ENCODE measurements at regions not wholly inside any gene's neighbourhood (a gene's known extent, or its start where the extent isn't known, plus 50 kb on each side); places are given as distances from the start of the nearest gene placed in this dataset.

- no peak for TF ChIP-seq SKIL (IDR thresholded peaks at IDR 0.05; ENCODE audit: low read depth, poor library complexity, severe bottlenecking)
Observed at GRCh38 chr16:86917471-86918365, 339.4 kb downstream of the FOXL1 start (continued).

- ChIA-PET RAD21 (ENCODE audit: unreplicated experiment) (no interaction called here), POLR2A (no interaction called here), CTCF (no interaction called here), SMC1A (ENCODE audit: uncharacterized antibody, unreplicated experiment) (no interaction called here)
- no peak overlapping the region for H3K4me3 ChIP-seq
- intact Hi-C loops (cut with micrococcal nuclease; ENCODE audit: unreplicated experiment) = no loop called here
- TF ChIP-seq ASH2L (IDR thresholded peaks at IDR 0.05; ENCODE audit: borderline replicate concordance, low read depth) (no peak), POLR2AphosphoS5 (IDR thresholded peaks at IDR 0.05; ENCODE audit: low read length) (no peak), LARP7 (IDR thresholded peaks at IDR 0.05) (no peak), EZH2 (IDR thresholded peaks at IDR 0.05; ENCODE audit: borderline replicate concordance, control insufficient read depth, low read depth, low read length) (no peak), ZSCAN29 (IDR thresholded peaks at IDR 0.05) (no peak), NRF1 (conservative IDR thresholded peaks at IDR 0.05; ENCODE audit: low read depth, low read length) (no peak), STAT1 (conservative IDR thresholded peaks at IDR 0.05) (no peak)
- no peaks in the 10 kb centered on the region for H3K4me1 ChIP-seq (ENCODE audit: control insufficient read depth, insufficient read depth, low read length)
- 37% methylated on average over 9 of the region's 9 CpGs for WGBS (ENCODE audit: insufficient coverage, insufficient replicate concordance, low lambda C conversion rate, missing lambda C conversion rate)
- FAIRE-seq (no peak), DNase-seq (ENCODE audit: low read depth, low spot score) (no peak), ATAC-seq (no peak)
- no peaks in the 10 kb centered on the region for H4K20me1 ChIP-seq (ENCODE audit: control insufficient read depth, insufficient read depth)
- H3K9me3 ChIP-seq (replicated peaks; ENCODE audit: control insufficient read depth, insufficient read depth, low read length) = no peaks in the 10 kb centered on the region
- H3K9ac ChIP-seq (ENCODE audit: control insufficient read depth, insufficient read depth, low read length) = no peak overlapping the region
- no peaks in the 10 kb centered on the region for H3K79me2 ChIP-seq (ENCODE audit: control insufficient read depth, insufficient read depth, low read length)
- H3K4me2 ChIP-seq (ENCODE audit: control insufficient read depth, insufficient read depth) = no peak overlapping the region
- H3K27ac ChIP-seq (ENCODE audit: control insufficient read depth, insufficient read depth) = no peak overlapping the region
- no peaks in the 10 kb centered on the region for H3K27me3 ChIP-seq (replicated peaks in 1 of 2; ENCODE audit: control insufficient read depth in 2 of 2, insufficient read depth in 2 of 2, low read length in 1 of 2)
- in situ Hi-C loops (cut with MboI) = no loop called here
- BruUV-seq (replicated peaks) = no TSS peak
- no peak overlapping the region for H2AFZ ChIP-seq (ENCODE audit: control insufficient read depth, low read depth, low read length)
- H3K36me3 ChIP-seq (ENCODE audit: control insufficient read depth in 2 of 2, insufficient read depth in 2 of 2, low read length in 1 of 2) = no peaks in the 10 kb centered on the region
Observed at GRCh38 chr16:86918637-86919036, 340.3 kb downstream of the FOXL1 start.
